GM19025 (cell line): ENCODE measurements at regions not wholly inside any gene's neighbourhood (a gene's known extent, or its start where the extent isn't known, plus 50 kb on each side); places are given as distances from the start of the nearest gene placed in this dataset.
A peak's percentile ranks its signal among the peaks of the same experiment; 100 is the strongest.

Experiments
- ATAC-seq: cut with Tn5 transposase; IDR thresholded peaks from one replicate; pipeline ENCODE4 v1.9.1; 2021; ENCODE audit warnings: mild to moderate bottlenecking, low read depth, moderate library complexity; ENCODE audit not compliant: unreplicated experiment

DNA sequence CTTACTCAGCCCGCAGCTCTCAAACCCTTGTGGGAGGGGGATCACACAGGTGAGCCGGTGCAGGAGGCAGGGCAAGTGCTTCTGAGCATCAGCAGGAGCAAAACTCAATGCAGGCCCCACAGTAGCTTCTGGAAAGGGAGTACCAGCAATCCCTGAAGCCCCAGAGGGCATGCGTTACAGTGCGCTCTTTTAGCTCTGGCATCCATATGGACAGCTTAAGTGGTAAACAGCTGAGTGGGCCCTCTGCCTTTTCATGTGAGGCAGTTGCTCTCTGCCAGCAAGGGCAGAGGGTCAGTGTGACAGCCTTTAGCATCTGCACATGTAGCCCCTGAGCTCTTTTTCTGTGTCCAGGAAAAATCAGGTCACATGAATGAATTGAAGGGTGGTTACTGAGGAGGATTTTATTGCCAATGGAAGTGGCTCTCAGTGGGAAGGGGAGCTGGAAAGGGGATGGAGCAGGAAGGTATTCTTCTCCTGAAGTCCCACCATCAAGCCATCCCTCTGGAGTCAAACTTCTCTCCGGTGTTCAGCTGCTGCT is 464.3 kb upstream of the THRB start:
- no peak for ATAC-seq

DNA sequence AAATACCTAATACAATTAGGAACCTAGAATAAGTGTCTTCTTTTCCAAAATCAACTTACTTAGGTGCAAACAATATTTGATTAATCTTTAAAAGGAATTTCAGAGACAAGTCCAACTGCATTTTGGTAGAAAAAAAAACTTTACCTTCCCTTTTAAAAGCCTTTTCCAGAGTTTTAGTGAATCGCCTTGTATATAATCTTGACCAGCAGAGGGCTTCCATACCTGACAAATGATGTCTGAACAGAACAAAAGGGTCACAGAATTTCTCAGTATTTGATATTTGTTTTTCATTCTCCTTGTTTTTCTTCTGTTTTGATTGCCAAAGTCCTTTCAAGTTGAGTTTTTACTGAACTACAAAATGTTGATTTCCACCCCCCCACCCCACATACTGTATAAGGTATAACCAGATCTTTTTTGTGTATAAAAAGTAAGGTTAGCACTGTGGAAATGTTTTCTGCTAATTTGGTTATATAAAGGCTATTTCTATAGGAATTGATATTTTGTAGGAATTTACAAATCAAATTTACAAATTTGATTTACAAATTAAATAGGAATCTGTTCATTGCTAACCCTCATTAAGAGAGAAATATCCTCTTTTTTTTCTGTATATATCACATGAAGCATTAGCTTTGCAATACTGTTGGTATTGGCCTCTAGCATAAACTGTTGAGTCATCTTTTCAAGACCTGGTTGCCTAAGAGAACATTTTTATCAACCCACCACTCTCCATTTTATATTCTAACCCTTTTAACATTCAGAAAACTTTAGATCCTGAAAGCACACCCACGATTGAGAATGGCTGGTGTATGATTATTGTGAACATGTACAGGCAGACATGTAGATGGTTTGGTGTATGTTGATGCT is 464.1 kb upstream of the RARB start:
- no peak for ATAC-seq

DNA sequence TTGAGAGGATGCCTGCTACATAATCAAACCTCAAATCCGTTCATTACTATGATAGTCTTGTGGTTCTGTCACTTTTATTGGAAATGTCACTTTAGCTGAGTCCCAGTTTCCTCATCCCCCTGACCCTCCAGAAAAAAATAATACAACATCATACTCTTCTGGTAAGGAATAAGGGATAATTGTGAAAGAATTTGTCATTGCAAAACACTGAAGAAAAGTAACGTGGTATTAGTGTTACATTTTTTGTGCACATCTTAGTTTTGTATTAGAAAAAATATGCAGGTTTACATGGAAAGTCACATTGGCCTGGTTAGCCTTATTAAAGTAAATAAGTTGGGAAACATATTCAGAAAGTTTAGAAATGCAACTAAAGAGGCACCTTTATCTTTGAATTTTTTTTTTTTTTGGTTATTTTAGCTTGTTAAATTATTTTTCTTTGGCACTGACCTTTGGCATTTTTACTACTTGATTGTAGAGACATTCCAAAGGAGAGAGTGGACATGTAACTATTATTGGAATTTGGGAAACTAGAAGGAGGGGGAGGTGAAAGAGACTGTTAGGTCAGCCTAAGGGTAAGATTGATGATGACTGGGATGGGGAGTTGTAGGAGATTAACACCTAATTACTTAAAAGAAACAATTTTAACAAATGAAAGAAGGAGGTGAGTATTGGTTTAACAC is 462.2 kb upstream of the RARB start:
- no peak for ATAC-seq

DNA sequence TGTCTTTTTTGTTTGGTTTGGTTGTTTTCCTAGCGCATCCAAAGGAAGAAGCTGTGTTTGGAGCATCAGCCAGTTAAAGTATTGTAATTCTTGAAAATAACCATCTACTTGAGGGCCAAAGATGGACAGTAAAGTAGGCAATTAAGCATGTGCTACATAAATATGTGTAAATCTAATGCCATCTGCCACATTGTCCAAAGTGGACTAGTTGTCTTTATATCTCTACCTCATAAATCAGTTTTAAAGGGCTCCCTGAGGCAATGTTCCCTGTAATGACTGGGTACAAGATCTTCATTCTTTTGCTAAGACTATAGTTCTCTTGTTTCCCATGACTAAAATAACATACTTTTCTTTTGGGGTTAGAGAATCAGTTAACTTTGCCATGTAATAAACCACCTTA is 460.0 kb upstream of the RARB start:
- ATAC-seq, result no peak

DNA sequence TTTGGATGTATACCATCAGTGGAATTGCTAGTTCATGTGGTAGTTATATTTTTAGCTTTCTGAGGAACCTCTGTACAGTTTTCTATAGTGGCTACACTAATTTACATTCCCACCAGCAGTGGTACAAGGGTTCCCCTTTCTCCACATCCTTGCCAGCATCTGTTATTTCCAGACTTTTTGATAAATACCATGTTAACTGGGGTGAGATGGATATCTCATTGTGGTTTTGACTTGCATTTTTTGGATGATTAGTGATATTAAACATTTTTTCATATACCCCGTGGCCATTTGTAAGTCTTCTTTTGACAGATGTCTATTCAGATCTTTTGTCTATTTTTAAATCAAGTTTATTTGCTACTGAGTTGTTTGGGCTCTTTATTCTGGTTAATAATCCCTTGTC is 455.6 kb upstream of the RARB start:
- ATAC-seq, result no peak

DNA sequence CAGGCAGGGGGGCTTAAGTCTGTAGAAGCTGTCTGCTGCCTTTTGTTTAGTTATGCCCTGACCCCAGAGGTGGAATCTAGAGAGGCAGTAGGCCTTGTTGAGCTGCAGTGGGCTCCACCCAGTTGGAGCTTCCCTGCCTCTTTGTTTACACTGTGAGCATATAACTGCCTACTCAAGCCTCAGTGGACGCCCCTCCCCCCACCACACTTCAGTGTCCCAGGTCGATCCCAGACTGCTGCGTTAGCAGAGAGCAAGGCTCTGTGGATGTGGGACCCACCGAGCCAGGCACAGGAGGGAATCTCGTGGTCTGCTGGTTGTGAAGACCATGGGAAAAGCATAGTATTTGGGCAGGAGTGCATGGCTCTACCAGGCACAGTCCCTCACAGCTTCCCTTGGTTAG is 446.8 kb upstream of the RARB start:
- no peak for ATAC-seq

DNA sequence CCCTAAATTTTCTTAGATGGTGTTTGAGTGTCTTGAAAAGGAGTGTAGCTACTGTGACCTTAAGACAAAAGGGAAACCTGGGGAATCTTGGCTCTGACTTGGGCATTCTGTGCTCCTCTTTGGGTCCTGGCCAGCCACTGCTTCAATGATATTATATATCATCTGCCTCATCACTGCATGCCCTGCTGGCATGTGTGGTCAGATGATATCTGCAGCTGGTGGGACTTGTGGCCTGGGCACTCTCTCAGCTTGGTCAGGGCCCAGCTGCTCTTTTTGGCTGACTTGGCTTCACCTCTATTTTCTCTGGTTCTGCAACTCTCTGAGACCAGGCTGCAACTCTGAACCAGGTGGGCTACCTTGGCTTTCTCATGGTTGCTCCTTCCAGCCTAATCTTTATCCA is 446.1 kb upstream of the RARB start:
- ATAC-seq, result no peak

DNA sequence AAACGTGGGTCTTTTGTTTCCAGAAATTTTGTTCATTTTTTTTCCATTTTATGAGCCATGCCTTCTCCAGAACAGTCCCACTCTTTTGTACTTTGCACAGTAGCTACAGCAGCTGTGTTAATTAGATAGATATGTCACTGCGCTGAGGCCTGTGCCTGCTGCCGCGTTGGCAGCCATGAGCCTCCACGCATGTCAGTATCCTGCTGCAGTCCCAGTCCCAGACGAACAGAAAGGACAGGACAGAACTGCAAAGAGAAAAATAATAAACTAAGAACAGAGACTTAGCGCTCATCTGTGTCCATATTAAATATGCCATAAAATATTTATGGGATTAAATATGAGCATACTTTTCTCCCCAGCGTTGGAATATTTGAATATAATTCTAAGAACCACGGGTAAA is 442.4 kb upstream of the RARB start:
- no peak for ATAC-seq

DNA sequence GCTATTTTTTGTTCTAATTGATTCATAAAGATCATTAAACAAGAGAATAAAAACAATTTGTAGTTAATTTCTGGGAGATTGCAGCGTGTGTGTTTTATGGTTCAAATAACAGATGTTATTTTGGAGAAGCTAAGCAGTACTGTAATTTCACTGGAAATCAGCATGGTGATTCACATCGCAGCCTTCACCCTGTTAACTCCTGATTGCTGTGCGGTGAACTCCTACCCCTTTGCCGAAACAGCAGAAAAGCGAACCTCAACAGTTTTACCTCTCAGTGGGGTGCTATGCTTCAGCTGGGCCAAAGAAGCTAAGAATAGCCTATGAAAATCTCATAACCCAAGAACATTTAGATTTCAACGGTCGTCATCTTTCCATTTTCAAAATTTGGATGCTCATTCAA is 441.5 kb upstream of the RARB start:
- no peak for ATAC-seq

DNA sequence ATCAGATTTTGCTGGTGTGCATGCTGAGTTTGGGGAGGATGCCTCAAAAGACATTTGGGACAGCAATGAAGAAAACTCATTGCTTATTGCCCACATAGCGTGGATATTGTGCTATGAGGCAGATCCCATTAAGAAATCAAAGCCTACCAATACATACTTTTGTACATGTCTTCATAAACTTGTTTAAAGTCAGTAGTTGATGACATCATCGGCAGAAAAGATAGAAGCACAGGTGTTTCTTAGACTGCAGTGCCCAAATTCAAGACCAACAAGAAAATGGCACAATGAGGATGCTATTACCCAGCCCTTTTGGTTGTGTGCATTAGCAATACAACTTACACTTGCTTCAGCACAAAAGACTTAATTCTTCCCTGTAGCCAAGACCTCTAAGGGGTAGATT is 428.7 kb upstream of the RARB start:
- no peak for ATAC-seq

DNA sequence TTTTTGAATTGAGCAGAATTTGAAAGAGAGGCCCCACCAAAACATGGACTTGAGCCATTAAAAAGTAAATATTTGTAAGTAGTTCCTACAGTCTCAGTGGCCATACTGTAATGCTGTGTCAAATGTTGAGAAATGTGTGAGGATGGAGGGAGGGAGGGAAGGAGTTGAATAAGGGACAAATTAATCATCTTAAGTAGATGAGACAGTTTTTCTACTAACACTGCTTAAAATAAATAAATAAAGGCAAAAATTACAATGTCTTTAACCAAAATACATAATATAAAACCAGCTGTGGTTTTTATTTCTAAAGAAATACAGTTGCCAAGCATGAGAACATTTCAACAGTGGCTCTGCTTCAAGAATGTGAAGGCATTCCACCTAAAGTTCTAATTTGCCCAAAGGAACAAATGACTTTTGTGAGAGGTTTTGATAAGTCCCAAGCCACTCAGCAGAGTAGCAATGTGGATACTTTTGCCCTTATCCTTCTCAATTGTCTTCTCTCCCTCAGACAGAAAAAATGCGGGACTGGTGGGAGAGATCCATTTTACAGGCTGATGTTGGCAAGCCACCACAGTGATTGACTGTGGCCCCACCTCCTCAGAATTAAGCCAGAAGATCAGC is 427.0 kb upstream of the RARB start:
- ATAC-seq, result no peak

DNA sequence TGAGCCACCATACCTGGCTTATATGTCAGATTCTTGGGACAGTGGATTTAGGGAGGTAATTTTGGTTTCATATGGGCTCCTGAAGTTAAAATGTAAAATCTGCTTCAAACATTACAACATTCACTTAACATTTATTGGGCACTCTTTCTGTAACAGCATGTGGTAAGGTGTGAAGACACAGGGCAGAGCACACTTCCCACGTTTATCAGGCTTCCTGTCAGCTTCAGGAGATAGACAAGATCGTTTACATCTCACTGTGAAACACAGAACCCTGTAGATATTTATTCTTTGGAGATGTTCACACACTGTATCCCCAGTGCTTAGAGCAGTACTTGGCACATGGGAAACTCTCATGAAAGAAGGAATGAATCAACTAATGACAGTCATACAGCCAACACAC is 426.0 kb upstream of the RARB start:
- no peak for ATAC-seq

DNA sequence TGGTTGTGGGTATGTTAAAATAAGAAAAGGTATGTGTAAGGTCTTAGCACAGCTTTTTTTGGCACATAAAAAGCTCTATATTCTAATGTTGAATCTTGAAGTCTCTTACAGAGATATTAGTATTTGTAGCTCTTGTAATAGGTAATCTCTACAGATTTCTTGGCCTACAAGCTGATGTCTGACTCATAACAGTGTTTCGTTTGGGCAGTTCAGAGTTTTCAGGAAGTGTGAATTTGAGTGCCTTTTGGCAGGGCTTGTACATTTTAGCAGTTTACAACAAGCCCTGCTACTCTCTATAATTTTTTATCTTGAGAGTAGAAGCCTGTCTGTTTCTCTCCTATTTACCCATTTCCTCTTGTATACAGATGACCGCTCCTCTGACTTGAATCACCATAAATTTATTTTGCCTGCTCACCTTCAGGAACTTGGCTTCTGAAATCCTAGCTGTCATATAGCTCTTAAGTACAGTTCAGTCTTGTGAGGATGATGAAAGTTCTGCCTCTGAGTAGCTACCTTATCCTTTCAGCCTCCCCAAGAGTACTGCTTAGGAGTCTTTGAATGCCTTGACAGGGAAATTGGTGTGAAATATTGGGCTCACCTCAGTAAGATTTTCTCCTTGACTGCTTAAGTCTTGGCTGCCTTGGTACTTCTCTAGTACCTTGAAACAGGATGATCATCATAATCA is 419.9 kb upstream of the RARB start:
- peak; percentile 96 for ATAC-seq

DNA sequence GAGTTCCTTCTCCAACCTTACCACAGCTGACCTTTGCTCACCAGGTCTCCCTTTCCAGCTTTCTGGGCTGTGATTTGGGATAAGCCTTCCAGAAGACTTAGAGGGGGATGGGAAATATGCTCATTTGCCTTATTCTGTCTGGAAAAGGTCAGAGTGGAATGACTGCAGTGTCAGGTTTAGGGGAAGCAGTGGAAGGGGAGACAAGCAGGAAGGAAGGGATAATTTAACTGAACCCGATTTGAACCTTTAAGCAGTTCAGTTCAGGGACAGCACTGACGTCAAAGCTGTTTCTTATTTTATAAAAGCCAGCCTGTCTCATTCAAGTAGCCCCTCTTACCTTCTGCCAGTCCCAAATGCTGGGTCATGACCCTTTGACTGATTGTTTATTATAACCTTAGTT is 418.4 kb upstream of the RARB start:
- no peak for ATAC-seq

DNA sequence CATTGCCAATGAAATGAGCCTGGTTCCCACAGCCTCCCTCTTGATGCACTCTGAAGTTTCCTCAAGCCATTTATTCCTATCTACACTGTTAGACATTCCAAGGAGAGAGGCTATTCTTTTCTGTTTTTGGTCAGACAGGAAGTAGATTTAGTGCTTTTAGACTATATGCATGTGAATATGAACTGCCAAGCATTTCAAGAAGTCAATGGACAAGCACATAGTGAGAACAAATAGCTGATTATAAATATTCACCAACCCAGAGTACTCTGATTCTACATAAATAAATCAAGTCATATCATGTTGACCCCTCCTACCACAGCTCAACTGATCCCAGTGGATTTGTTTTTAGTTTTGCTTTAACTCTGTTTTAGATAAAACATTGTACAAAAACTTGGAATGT is 412.5 kb upstream of the RARB start:
- ATAC-seq, result no peak

DNA sequence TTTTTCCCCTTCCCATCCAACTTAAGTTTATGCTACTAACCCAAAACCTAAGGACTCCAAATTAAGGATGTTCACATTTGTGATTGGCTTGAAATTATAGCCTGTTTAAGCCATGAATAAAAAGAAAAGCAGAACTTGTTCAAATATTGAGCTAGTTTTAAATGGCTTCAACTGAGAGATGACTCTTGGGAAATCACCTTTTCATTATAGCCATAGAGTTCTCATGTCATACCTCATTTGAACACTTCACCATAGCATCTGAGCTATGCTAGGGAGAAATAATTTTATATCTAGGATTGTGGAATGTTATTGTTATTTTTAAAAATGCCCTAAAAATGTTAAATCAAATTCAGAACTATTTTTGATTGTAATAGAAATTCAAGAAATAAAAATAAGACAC is 409.2 kb upstream of the RARB start:
- ATAC-seq, result no peak

DNA sequence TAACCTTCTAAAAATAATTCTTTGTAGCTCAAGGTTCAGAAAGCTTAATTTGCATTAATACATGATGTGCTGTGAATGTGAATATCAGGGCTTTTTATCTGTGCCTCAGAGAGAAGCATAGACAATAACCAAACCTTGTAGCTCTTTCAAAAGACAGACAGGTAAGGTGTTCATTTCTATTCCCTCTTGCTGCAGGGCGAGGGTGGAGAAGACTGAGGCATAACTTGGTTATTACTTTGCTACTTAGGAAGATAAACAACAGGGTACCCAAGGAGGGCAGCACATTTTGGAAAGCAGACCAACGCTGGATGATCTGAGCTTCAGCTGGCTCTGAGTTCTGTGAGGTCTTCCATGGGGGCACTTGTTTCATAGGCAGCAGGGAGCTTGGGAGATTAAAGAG is 408.6 kb upstream of the RARB start:
- ATAC-seq, result no peak

DNA sequence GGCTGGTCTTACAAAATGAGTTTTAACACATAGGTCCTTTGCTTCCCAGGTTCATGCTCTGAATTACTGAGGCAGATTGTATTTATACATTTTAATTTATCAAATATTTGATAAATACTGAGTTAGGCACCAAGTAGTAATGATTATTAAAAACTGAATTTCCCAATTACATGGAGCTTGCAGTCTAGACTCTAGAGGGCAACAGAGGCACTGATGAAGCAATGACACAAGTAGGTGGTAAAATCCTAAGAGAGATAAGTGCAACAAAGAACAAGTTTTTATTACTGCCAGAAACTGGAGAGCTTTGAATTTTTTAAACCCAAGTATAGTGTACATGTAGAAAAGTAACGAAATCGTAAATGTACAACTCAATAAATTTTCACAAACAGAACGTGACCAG is 406.2 kb upstream of the RARB start:
- ATAC-seq, result no peak

DNA sequence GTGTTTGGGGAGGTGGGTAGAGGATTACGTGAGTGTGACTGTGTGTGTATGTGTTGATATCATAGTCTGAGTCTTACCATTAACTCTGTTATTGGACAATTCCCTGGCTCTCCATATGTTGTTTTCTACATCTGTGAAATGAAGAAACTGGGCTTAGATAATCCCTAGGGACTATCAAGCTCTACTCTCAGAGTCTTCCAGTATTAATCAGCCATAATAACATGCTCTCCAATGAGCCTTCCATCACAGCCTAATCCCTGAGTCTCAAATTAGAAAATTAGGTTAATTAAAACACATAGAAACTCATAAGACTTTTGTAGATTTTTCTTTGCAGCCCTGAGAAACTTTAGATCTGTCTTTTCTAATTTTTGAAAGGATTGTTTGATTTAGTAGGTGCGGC is 404.2 kb upstream of the RARB start:
- no peak for ATAC-seq

DNA sequence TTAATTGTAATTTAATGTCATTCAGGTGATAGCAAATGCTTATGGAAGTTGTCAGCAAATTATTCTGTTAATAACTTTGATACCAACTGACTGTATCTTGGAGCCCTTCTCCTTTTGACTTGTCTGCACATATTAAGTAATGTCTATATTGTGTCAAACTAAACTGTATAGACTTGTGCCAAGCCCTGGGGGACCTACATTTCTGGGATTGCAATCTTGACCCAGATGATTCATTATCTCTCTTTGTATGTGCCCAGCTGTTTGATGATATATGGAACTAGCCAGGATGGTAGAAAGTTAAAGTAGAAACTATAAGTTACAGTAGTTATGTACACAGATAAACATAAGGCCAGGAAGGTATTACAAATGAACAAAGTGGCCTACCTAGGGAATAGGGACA is 402.8 kb upstream of the RARB start:
- ATAC-seq, result no peak

DNA sequence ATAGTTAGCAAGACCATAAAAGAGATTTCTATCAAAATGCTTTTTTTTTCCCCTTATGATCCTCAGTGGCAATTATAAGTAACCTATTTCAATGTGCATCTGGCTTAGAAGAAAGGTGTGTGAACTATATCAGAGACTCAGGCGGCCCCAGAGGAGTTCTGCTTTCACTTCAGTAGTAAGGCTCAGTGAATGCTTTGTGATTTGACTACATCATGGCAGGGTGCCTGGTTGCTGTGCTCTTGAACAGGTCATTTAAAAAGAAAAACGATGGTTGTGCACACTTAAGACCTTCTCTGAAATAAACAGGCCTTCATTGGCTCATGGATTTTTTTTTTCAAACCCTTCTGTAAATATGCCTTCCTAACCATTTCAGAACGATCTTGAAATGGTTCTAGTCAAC is 400.4 kb upstream of the RARB start:
- ATAC-seq, result no peak
